ENCODE measurements at regions not wholly inside any gene's neighbourhood (a gene's known extent, or its start where the extent isn't known, plus 50 kb on each side); places are given as distances from the start of the nearest gene placed in this dataset.
"Not testable (repeated sequence)": the region's sequence is repeated elsewhere in the genome, so short reads cannot be mapped to it uniquely, and the experiment has no call there.

GRCh38 chr11:129699711-129700304, 115.8 kb upstream of the TMEM45B start:
- no peak for DNase-seq (ENCODE audit: low spot score)

- DNase-seq (ENCODE audit: low spot score): no peak
Observed at GRCh38 chr11:129700701-129701100, 114.9 kb upstream of the TMEM45B start.

DNA sequence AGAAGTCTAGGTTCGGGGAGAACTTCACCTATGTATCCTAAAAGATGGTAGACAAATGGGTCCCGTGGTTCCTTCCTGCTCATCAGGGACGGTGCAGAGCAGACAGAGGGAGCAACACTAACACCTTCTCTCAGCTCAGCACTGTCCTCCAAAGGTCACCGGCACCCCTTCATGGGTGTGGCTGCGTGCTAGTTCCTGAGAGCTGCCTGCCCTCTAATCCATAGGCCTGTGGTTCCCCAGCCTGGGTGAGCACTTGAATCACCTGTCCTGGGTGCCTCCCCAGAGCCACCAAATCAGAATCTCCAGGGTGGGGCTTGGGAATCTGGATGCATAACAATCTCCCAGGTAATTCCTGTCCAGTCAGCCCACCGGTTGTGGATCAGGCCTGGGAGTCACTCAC, 113.9 kb upstream of the TMEM45B start:
- no peak for DNase-seq (ENCODE audit: low spot score)

GRCh38 chr11:129702410-129703398, 112.9 kb upstream of the TMEM45B start:
- DNase-seq (ENCODE audit: low spot score): no peak

- no peak for DNase-seq (ENCODE audit: low spot score)
Observed at GRCh38 chr11:129703846-129704245, 111.8 kb upstream of the TMEM45B start.

GRCh38 chr11:129704831-129705230, 110.8 kb upstream of the TMEM45B start:
- DNase-seq (ENCODE audit: low spot score): no peak

DNA sequence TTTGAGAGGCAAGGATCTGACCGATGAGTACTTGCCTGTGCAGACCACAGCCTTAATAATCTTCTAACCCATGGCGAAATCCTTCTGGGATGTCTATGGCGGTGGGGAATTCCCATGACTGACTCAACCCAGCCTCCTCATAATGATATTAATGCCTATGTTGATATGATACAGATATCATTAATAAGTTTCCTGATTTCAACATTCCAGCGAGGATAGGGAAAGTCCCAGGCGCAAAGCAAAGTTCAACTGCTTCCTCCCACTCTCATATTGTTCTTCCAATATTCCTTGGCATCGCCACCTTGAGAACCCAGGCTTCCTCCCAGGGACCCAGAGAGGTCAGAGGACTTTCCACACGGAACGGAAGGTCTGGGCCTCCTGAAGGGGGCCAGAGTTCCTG, 110.3 kb upstream of the TMEM45B start:
- no peak for DNase-seq (ENCODE audit: low spot score)

- DNase-seq (ENCODE audit: low spot score): no peak
Observed at GRCh38 chr11:129705933-129706332, 109.7 kb upstream of the TMEM45B start.

DNA sequence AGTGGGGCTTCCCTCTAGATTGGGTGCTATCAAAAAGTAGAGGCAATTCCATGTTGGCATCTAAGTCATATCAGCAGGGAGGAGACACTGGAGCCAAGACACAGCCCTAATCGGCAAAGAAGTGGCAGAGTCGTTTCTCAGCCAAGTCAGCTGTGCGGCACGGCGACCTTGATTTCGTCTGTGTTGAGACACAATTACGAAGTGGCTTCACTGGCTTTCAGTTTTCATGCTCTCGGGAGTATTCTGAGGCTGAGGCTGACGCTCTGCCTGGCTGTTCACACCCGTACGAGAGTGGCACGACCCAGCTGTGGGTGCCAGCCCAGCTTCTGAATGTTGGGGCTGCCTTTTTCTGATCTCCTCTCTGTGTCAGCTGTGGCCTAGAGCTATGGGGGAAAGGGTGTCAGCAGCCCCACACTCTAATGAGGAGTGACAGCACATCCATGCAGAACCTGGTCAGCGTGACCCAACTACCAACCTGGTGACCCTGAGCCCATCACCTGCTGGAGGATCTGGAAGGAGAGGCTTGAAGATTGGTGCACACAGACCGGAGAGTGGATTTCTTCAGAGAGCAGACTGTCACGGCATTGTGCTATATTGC, 105.7 kb upstream of the TMEM45B start:
- DNase-seq (ENCODE audit: low spot score): no peak

- no peak for DNase-seq (ENCODE audit: low spot score)
Observed at GRCh38 chr11:129710423-129710822, 105.2 kb upstream of the TMEM45B start.

GRCh38 chr11:129711760-129712159, 103.9 kb upstream of the TMEM45B start:
- DNase-seq (ENCODE audit: low spot score): no peak

DNA sequence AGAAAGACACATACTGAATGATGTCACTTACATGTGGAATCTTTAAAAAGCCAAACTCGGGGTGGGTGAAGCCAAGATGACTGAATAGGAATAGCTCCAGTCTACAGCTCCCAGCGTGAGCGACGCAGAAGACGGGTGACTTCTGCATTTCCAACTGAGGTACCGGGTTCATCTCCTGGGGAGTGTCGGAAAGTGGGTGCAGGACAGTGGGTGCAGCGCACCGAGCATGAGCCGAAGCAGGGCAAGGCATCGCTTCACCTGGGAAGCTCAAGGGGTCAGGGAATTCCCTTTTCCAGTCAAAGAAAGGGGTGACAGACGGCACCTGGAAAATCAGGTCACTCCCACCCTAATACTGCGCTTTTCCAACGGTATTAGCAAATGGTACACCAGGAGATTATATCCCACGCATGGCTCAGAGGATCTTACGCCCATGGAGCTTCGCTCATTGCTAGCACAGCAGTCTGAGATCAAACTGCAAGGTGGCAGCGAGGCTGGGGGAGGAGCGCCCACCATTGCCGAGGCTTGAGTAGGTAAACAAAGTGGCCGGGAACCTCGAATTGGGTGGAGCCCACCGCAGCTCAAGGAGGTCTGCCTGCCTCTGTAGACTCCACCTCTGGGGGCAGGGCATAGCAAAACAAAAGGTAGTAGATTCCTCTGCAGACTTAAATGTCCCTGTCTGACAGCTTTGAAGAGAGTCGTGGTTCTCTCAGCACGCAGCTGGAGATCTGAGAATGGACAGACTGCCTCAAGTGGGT, 103.0 kb upstream of the TMEM45B start:
- DNase-seq (ENCODE audit: low spot score): not testable (repeated sequence)

GRCh38 chr11:129719037-129719436, 96.6 kb upstream of the TMEM45B start:
- no peak for DNase-seq (ENCODE audit: low spot score)

DNA sequence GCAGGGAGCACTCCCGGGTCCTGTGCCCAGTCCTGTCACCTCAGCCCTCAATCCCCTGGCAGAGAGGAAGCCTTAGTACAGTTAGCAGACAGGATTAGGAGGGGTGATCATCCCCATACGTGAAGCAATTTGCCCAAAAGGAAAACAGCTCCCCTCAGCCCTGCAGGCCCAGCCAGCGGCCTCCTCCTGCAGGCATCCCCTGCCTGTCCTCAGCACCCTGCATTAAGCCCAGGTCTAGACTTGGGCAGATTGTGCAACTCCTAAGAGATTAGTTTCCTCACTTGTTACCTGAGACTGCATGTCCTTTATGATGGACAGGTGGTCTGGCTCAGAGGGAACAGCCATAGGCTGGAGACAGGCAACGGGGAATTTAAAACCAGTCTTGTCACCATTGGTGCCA, 95.5 kb upstream of the TMEM45B start:
- no peak for DNase-seq (ENCODE audit: low spot score)

GRCh38 chr11:129720994-129721393, 94.7 kb upstream of the TMEM45B start:
- no peak for DNase-seq (ENCODE audit: low spot score)

DNA sequence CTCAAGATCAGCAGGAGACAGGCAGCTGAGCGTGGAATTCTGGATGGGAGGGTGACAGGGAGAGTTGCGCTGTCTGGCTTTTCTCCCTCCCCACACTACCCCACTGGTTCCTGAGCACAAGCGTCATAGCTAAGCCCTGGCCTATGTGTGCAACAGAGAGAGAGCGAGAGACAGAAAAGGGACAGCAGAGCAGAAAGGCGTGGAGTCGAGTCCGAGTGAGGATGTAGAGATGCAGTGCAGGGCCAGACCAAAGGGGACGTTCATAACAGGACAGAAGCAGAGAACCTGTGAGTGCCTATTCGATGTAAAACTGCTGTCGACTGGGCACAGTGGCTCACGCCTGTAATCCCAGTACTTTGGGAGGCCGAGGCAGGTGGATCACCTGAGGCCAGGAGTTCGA, 94.0 kb upstream of the TMEM45B start:
- no peak for DNase-seq (ENCODE audit: low spot score)

- DNase-seq (ENCODE audit: low spot score): no peak
Observed at GRCh38 chr11:129722529-129722928, 93.1 kb upstream of the TMEM45B start.

DNA sequence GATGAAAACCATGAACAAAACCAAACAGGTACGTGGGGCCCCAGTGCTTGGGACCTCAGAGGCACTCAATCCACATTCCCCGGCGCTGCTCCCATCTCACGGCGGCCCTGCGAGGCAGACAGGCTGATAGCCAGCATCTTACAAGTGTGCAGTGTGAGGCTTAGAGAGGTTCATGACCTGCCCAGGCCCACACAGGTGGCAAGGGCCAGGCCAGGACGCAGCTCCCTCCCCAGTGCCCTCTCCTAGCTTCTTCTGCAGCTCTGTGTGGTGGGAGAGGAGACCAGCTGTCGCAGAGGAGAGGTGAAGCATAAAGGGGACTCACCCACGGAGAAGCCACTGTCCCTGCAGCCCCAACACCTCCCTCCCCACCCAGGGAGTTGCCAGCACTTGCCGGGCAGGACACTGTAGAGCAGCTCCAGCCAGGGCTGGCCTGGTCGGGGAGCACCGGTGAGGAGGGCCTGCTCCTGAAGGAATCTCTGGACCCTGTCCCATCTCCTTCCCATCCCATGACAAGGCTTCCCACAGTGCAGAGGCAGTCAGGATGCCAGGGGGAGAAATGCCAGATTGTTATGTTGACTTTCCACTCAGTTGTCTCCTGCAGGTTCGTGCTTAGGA, 92.4 kb upstream of the TMEM45B start:
- DNase-seq (ENCODE audit: low spot score): no peak

DNA sequence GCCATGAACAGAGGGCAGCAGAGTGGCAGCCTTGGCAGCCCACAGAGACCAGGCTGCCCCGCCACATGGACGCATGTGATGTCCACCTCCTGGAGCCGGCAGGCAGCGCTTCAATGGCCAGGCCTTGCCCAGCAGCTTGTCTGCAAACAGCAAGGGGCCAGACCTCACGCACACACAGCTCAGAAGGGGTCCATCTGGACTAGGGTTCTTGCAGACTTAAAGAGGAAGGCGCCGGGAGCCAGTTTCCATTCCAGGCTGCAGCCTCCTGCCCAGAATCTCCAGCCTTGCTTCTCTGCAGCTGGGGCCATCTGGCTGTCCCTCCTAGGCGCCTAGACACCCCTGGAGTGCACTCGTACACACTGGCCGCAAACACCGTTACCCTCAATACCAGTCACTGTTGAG, 91.9 kb upstream of the TMEM45B start:
- DNase-seq (ENCODE audit: low spot score): no peak

DNA sequence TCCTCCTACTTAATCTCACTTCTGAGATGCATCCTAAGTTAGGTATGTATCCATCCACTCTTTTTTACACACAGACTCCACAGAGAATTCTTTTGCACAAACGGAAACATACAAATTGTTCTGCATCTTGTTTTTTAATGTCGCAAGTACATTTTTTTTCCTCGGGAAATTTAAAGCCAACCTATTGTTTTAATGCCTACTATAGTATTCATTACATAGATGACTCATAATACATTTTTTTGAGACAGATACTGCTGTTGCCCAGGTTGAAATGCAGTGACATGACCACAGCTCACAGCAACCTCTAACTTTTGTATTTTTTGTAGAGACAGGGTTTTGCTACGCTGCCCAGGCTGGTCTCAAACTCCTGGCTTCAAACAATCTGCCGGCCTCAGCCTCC, 90.8 kb upstream of the TMEM45B start:
- DNase-seq (ENCODE audit: low spot score): no peak

- no peak for DNase-seq (ENCODE audit: low spot score)
Observed at GRCh38 chr11:129726179-129726578, 89.5 kb upstream of the TMEM45B start.

GRCh38 chr11:129728581-129728980, 87.1 kb upstream of the TMEM45B start:
- DNase-seq (ENCODE audit: low spot score): no peak

Data from hepatic stellate cell (primary cell).